ENCODE measurements at regions not wholly inside any gene's neighbourhood (a gene's known extent, or its start where the extent isn't known, plus 50 kb on each side); places are given as distances from the start of the nearest gene placed in this dataset.

DNA sequence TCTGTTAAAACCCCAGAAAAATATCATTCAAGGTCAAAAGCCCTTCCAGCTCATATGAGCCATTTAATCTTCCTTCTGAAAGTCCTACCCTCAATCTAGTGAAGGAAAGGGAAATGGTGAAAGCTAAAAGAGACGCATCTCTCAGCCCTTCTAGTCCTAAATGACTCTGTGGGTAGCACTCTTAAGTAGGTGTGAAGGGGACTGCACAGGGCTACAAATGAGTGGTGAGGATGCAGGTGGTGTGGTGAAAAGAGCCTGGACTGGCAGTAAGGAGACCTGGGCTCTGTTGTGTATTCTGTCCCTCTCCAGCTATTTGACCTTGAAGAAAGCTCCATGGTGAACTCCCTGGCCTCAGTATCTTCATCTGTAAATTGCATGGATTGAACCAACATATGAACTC, 671.8 kb upstream of the DIPK2B start:
- no peak for DNase-seq (ENCODE audit: low spot score)

GRCh38 chrX:45868425-45868824, 667.7 kb upstream of the DIPK2B start:
- DNase-seq (ENCODE audit: low spot score) = no peak

GRCh38 chrX:45862801-45863200, 662.1 kb upstream of the DIPK2B start:
- no peak for DNase-seq (ENCODE audit: low spot score)

GRCh38 chrX:45860450-45860849, 659.8 kb upstream of the DIPK2B start:
- no peak for DNase-seq (ENCODE audit: low spot score)

GRCh38 chrX:45859407-45859806, 658.7 kb upstream of the DIPK2B start:
- DNase-seq (ENCODE audit: low spot score) = no peak

DNA sequence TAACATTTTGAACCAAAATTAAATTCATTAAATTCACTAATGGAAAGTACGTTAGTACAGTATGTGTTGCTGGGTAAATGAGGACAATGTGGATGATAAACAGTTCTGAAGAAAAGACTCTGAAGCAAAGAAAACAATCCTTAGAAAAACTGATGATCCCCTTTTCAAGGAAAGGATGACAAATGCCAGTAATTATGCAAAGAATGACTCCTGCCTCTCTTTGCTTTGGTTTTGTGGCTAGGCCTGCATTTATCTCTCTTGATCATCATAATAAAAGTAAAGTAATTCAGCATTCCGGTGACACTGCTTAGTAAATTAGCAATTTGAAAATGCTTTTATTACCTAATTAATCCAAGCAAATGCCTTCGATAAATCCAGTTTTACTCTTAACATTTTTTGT, 652.2 kb upstream of the DIPK2B start:
- DNase-seq (ENCODE audit: low spot score) = no peak

DNA sequence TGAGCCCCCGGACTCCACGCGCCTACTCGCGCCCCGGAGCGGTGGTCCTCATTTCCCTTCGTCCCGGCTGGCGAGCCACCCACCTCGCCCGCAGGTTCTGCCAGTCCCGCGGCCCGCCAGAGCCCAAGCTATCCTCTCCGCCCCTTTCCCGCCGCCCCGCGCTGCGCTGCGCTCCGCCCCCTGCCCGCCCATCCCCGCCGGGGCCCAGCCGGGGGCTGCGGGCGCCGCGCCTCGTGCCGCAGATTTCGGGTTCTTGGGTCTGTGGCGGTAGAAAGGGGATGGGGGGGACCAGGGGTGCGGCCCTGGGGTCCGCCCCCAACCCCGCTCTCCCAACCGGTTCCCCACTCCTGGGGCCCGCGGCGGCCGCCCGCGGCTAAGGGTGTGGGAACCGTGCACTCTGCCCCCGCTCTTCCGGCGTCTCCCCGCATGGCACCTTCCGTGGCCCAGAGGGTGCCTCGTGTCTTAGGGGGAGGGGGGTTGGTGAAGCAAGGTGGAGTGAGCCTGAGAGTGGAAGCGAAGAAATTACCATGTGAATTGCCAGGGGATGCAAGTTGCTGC, 650.8 kb upstream of the DIPK2B start:
- DNase-seq (ENCODE audit: low spot score) = peak; percentile 83

DNA sequence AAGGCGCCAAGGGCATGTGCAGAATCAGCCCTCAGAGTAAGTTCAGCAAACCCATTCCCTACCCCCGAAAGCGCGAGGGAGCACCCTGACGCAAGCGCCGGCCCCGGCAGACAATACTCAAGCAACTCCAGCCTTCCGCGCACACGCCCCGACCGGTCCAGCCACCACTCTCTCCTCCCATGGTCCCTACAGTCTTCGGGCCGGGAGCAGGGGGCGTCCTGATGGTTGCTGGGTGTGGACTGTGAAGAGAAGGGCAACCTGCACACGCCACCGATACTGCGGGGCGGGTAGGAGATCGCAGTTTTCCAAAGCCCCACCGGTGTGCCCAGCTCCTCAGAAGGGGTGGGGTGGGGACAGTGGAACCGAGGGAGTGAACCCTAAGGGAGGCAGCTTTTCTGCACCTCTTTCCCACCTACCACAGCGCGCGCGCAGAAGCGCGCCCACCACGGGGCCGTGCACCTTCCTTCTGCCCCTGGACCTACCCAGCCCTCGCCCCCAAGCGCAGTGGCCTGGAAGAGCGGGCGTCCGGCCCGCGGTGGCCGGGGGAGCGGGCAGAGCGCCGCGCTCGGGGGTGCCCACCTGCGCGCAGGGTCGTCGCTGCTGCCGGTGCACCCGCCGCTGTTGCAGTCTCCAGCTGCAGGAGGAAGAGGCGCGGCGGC, 650.2 kb upstream of the DIPK2B start:
- DNase-seq (ENCODE audit: low spot score) = peak; percentile 58

DNA sequence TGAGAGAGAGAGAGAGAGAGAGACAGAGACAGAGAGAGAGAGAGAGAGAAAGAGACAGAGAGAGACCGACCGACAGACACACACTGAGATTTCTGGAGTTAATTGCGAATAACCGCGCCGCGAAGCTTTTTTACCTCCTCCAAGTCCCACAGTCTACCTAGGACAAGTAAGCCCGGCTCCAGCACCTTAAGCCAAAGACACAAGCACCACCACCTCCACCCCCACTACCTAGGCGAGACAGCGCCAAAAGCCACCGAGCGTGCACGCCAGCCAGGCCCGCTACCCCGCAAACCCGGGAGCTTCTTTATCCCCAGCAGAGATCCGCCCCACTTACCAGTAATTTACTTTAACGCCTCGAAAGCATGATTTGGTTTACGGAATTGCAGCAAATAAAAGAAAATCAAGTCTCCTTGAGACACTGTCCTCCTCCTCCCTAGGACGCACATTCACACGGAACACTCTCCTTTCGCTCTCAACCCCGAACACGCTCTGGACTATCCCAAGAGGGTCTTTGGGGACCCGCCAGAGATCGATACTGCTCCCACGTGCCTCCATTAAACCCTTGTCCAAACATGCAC, 649.6 kb upstream of the DIPK2B start:
- DNase-seq (ENCODE audit: low spot score) = peak; percentile 38

DNA sequence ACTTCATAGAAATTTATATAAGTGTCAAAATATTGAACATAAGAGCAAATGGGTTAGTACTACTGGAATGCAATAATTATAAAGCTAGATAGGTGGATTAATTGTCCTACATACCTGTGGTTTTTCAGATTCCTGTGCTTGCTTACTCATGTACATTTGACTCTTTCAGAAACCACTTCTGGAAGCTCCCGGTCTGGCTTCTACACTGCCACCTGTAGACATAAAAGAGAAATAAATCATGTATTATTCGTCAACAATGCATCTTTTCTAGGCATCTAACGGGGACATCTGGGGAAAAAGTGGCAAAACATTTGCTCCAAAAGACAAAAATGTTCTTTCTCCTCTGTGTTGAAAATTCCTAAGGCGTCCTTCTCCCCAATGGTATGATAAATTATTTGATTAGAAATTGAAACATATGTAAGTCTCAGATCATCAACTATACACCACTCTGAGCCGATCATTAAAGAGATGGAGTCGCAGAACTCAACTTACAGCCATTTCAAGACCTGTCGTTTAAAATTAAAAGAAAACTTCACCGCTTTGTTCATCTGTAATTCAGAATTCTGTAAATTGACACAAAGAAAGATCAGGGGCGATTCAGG, 648.7 kb upstream of the DIPK2B start:
- peak; percentile 29 for DNase-seq (ENCODE audit: low spot score)

DNA sequence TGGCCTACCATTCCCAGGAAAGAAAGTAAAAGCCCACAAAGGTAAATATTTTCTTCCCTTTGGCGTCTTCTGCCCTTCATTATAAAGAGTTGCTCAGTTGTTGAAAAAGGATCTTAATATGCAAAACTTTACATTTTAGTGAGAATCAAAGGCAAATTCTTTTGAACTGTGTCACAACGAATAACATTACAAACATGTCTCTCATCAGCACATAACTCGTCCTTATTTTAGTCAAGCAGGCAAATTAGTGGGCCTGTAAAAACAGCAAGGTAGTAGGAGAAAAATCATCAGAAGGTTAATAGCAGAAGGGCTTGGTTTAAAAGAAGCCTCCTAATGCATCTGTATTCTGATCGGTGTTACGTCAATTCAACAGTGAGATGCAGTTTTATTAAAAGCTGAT, 647.3 kb upstream of the DIPK2B start:
- DNase-seq (ENCODE audit: low spot score) = no peak

DNA sequence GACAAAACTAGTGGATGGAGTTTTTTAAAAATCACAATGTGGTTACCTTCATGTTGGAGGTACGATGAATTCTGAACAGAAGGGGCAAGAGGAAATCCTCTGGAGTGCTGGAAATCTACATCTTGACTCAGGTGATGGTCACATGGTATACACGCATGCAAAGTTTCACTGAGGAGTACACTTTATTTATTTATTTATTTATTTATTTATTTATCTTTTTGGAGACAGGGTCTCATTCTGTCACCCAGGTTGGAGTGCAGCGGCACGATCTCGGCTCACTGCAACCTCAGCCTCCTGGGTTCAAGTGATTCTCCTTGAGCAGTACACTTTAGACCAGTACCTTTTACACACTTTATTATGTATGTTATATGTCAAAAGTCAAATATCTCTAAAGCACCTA, 645.7 kb upstream of the DIPK2B start:
- no peak for DNase-seq (ENCODE audit: low spot score)

- DNase-seq (ENCODE audit: low spot score) = no peak
Measured at GRCh38 chrX:45845142-45845541, 644.5 kb upstream of the DIPK2B start.

DNA sequence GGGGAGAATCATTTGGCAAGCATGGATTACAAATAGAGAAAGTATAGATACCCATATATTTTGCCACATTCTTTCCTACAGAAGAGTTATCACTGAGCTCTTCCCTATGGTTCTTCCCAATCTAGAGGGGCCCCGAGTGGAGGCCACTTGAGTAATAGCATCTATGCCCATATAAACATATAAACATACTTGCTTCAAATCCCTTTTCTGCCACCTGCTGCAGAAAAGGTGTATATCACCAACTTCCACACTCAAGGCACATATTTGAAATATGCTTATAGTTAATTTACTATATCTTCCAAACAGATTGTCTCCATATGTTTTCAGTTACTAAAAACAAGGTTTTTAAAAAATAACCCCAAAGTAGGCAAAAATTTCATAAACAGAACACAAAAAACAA, 642.8 kb upstream of the DIPK2B start:
- no peak for DNase-seq (ENCODE audit: low spot score)

- no peak for DNase-seq (ENCODE audit: low spot score)
Measured at GRCh38 chrX:45842926-45843315, 642.2 kb upstream of the DIPK2B start.

DNA sequence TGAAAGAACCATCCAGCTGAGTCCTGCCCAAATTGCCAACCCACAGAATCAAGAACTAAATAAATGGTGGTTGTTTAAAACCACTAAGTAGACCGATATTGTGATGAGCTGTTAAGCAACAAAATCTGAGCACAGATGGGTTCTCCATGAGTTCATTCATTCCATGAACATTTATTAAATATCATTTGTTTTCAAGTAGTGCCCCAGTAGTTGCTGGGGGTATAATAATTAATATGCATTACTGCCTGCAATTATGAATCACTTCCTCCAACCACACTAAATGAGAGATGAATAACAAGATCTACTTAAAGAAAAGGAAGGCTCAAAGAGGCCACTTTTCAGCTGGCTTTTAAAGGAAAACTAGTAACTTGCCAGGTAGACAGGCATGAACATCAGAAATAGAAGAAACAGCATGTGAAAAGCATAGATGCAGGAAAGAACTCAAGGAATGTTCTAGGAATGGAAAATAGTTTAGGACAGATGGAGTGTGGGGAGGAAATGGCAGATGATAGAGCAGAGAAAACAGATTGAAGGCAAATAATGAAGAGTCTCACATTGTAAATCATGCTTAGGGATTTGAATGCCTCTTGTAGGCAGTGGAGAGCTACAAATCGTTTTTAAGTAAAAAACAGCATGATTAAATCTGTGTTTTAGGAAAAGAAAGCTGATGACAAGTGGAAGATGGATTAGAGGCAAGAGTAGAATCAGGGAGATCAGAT, 641.7 kb upstream of the DIPK2B start:
- no peak for DNase-seq (ENCODE audit: low spot score)

DNA sequence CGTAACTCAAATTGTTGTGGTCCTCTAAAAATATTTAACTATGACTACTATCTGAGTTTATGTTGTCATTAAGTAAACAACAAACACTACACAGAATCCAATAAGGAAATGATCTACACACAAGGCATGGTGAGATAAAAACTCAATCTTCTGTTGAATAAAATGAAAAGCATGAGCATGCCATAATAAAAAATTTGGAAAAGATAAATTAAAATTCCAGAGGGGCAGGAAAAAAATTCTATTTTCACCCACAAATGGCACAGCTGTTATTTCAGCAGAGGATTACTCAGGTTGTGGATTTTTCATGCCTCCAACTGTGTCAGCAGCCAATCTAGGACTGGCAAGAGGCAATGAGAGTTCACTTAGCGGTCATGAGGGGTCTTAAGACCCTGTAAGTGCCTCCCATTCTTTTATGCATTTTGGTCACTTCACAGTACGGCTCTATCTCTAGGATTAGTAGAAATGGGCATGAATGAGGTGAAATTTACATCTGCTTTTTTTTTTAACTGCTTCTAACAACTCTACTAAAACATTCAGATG, 639.8 kb upstream of the DIPK2B start:
- no peak for DNase-seq (ENCODE audit: low spot score)

DNA sequence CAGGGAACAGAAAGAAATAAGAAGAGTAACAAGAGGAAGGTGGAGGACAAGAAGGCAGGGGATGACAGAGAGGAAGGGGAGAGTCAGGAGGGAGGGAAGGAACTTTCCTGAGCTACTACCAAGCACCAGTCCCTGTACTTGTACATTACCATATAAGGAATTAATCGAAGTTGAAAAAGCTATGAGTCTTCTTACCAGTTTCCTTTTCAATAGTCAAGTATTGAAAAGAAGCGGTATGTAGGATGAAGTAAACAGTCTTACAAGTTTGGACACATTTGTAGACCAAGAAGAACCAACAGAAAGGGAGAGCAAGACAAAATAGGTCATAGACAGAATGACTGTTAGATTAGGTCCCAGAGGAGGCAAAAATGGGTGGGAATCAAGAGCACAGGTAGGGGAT, 629.7 kb upstream of the DIPK2B start:
- no peak for DNase-seq (ENCODE audit: low spot score)

- peak; percentile 30 for DNase-seq (ENCODE audit: low spot score)
Measured at GRCh38 chrX:45824471-45824870, 623.8 kb upstream of the DIPK2B start.

DNA sequence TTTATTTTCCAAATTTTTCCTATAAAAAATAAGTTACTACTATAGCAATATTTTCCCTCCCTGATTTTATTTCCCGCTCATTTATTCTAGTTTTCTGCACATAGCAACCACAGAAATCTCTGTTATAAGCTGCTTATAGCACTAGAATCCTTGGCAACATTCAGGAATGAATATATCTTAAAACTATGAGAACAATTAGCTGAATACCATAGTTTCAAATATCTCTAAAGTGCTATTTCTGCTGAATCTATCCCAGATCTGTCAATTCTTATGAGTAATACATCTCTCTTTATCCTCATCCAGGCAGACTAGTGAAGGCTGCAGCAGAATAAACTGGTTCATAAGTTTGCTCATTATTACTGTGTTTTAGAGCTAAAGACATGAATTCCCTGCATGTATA, 622.9 kb upstream of the DIPK2B start:
- no peak for DNase-seq (ENCODE audit: low spot score)

GRCh38 chrX:45822124-45822523, 621.4 kb upstream of the DIPK2B start:
- no peak for DNase-seq (ENCODE audit: low spot score)

DNA sequence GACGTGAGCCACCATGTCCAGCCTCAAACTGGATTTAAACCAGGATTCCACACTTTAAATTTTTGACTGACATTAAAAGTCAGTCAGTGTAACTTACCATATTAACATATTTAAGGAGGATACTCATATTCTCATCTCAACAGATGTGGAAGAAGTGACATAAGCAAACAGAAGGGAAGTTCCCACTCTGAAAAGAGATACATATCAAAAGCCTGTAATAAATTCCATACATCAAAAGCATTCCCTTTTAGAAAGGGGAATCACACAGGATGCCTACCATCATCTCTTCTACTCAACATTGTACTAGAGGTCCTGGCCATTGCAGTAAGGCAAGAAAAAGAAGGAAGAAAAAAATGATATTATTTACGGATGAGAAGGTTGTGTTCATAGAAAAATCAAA, 618.2 kb upstream of the DIPK2B start:
- DNase-seq (ENCODE audit: low spot score) = no peak

- no peak for DNase-seq (ENCODE audit: low spot score)
Measured at GRCh38 chrX:45815441-45815840, 614.8 kb upstream of the DIPK2B start.

Data from D341Med (cell line).